Endothelial cell of umbilical vein (primary cell): ENCODE measurements at regions not wholly inside any gene's neighbourhood (a gene's known extent, or its start where the extent isn't known, plus 50 kb on each side); places are given as distances from the start of the nearest gene placed in this dataset.

Experiments
- BruUV-seq: library from RNA; stranded (reverse); fragments of 400-500 nt; replicated peaks from 2 replicates; lab custom pipeline; 2021; lab: Mats Ljungman, UMichigan
- CTCF ChIA-PET: fragments of 300-600, 350-600 bp; sonication (Branson Sonifier 250); formaldehyde crosslinking; loops from one replicate; lab custom pipeline; 2021; ENCODE audit warnings: antibody characterized with exemption, inconsistent platforms; lab: Charles Lee
- POLR2A ChIA-PET: fragments of 300-600, 350-600 bp; sonication (Branson Sonifier 250); formaldehyde crosslinking; loops from one replicate; lab custom pipeline; 2021; ENCODE audit warnings: antibody characterized with exemption, inconsistent platforms; lab: Charles Lee
- DNase-seq: peaks from one replicate; pipeline ENCODE4 v3.0.0-alpha.2; 2011; ENCODE audit warnings: low read depth, low spot score
- FAIRE-seq: peaks from 2 replicates; lab custom pipeline; 2011; peaks lifted over from hg19 to GRCh38; lab: Jason Lieb, UNC
- H2AFZ ChIP-seq: 2 replicates; pipeline ENCODE4 v1.6.0; 2012; ENCODE audit warnings: low read depth, low read length, control low read depth, inconsistent platforms
- H3K27ac ChIP-seq: 2 replicates; pipeline ENCODE4 v1.5.1; 2011; ENCODE audit warnings: low read depth, mild to moderate bottlenecking, control low read depth, low read length, moderate library complexity; ENCODE audit not compliant: insufficient read depth
- H3K27me3 ChIP-seq, 2 experiments: 2 replicates each; pipeline versions ENCODE4 v1.6.0 to v1.6.1; 2011; ENCODE audit warnings: low read length in 2 of 2, mixed read lengths in 1 of 2; ENCODE audit not compliant: control insufficient read depth in 2 of 2, insufficient read depth in 2 of 2
- H3K36me3 ChIP-seq, 2 experiments: 2 replicates in 1 of 2; 3 replicates in 1 of 2; pipeline ENCODE4 v1.5.1; 2011; ENCODE audit warnings: low read length in 2 of 2, mild to moderate bottlenecking in 1 of 2, moderate library complexity in 1 of 2; ENCODE audit not compliant: control insufficient read depth in 2 of 2, insufficient read depth in 2 of 2; ENCODE audit errors: extremely low read depth in 1 of 2
- H3K4me1 ChIP-seq: 3 replicates; pipeline ENCODE4 v1.5.1; 2011; ENCODE audit warnings: mild to moderate bottlenecking, low read length; ENCODE audit not compliant: control insufficient read depth, insufficient read depth; ENCODE audit errors: extremely low read depth
- H3K4me2 ChIP-seq: 2 replicates; pipeline ENCODE4 v1.6.1; 2011; ENCODE audit warnings: low read length, control low read depth, mixed read lengths; ENCODE audit not compliant: insufficient read depth
- H3K4me3 ChIP-seq, 3 experiments: fragments of 200-600 bp in 1 of 3; sonication (generic), shearing (Covaris generic) in 1 of 3; replicated peaks in 1 of 3; 2 replicates each; pipeline ENCODE4 v1.5.1; 2011 to 2016; ENCODE audit warnings: control low read depth in 3 of 3, low read length in 3 of 3, mild to moderate bottlenecking in 2 of 3, inconsistent platforms in 1 of 3, low read depth in 1 of 3, moderate library complexity in 1 of 3; ENCODE audit not compliant: insufficient read depth in 1 of 3
- H3K79me2 ChIP-seq: 2 replicates; pipeline ENCODE4 v1.6.0; 2012; ENCODE audit warnings: low read length, inconsistent platforms; ENCODE audit not compliant: control insufficient read depth, insufficient read depth
- H3K9ac ChIP-seq: replicated peaks from 2 replicates; pipeline ENCODE3; 2011; ENCODE audit warnings: low read length, control low read depth; ENCODE audit not compliant: insufficient read depth; ENCODE audit errors: extremely low read depth
- H3K9me1 ChIP-seq: replicated peaks from 3 replicates; pipeline ENCODE4 v1.6.0; 2011; ENCODE audit warnings: mild to moderate bottlenecking, low read length; ENCODE audit not compliant: control insufficient read depth, insufficient read depth; ENCODE audit errors: extremely low read depth
- H3K9me3 ChIP-seq: replicated peaks from 2 replicates; pipeline ENCODE4 v1.5.1; 2012; ENCODE audit warnings: low read length, inconsistent platforms; ENCODE audit not compliant: control insufficient read depth, insufficient read depth
- H4K20me1 ChIP-seq: replicated peaks from 2 replicates; pipeline ENCODE3; 2011; ENCODE audit warnings: mild to moderate bottlenecking, low read length; ENCODE audit not compliant: control insufficient read depth, insufficient read depth; ENCODE audit errors: extremely low read depth
- CTCF ChIP-seq, 2 donors: IDR thresholded peaks; 1 replicate in 1 of 2; 2 replicates in 1 of 2; pipeline ENCODE4 v1.5.1; 2011; ENCODE audit warnings: low read length in 2 of 2, mild to moderate bottlenecking in 2 of 2, moderate library complexity in 2 of 2, control low read depth in 1 of 2, inconsistent platforms in 1 of 2, low read depth in 1 of 2; ENCODE audit not compliant: insufficient read depth in 1 of 2; ENCODE audit errors: extremely low read depth in 1 of 2
- EZH2 ChIP-seq: IDR thresholded peaks from 2 replicates; pipeline ENCODE4 v1.6.1; 2012; ENCODE audit warnings: borderline replicate concordance, low read depth, mild to moderate bottlenecking, moderate library complexity, low read length, inconsistent platforms; ENCODE audit not compliant: severe bottlenecking
- FOS ChIP-seq: IDR thresholded peaks from 2 replicates; pipeline ENCODE4 v1.6.1; 2011; ENCODE audit warnings: mild to moderate bottlenecking, low read length, moderate library complexity, borderline replicate concordance; ENCODE audit not compliant: insufficient read depth
- GATA2 ChIP-seq: IDR thresholded peaks from 2 replicates; pipeline ENCODE4 v1.7.0; 2011; ENCODE audit warnings: low read depth, mild to moderate bottlenecking, moderate library complexity, mixed read lengths, low read length; ENCODE audit not compliant: insufficient read length, insufficient read depth
- JUN ChIP-seq: IDR thresholded peaks from 2 replicates; pipeline ENCODE4 v1.6.1; 2011; ENCODE audit warnings: borderline replicate concordance, low read depth; ENCODE audit not compliant: insufficient read length, insufficient read depth
- MAX ChIP-seq: IDR thresholded peaks from 2 replicates; pipeline ENCODE4 v1.6.1; 2011; ENCODE audit not compliant: insufficient read depth, insufficient read length
- MYC ChIP-seq: IDR thresholded peaks from one replicate; pipeline ENCODE4 v1.6.1; 2011; ENCODE audit warnings: mild to moderate bottlenecking, low read depth, low read length
- POLR2A ChIP-seq: IDR thresholded peaks from 2 replicates; pipeline ENCODE4 v1.6.1; 2012; ENCODE audit warnings: low read depth, mild to moderate bottlenecking, control low read depth, low read length
- POLR2AphosphoS5 ChIP-seq: IDR thresholded peaks from 2 replicates; pipeline ENCODE4 v1.6.1; 2012; ENCODE audit warnings: low read depth, mild to moderate bottlenecking, control low read depth, low read length, moderate library complexity; ENCODE audit not compliant: insufficient read depth
- dilution Hi-C: fragments of 300-500 bp; cut with MboI; formaldehyde crosslinking; loops from one replicate; pipeline ENCODE4 v1.15.0; 2019; ENCODE audit warnings: low sequenced_read_pairs; ENCODE audit not compliant: extremely low pct_ligation_motif_present
- intact Hi-C: fragments of 100-400 bp; cut with micrococcal nuclease; formaldehyde crosslinking; loops from one replicate; pipeline ENCODE4 v1.10.0; 2022

- no TSS peak for BruUV-seq
- POLR2A ChIA-PET, result no interaction called here
Measured at GRCh38 chr4:115418635-115419396, 305.4 kb upstream of the NDST4 start.

GRCh38 chr4:115396034-115396433, 282.6 kb upstream of the NDST4 start:
- no peak overlapping the region for H3K9ac ChIP-seq
- H3K4me1 ChIP-seq, result no peaks in the 10 kb centered on the region
- no peak overlapping the region for H3K27ac ChIP-seq
- DNase-seq, result no peak
- no peak overlapping the region for H3K4me3 ChIP-seq
- no peak for TF ChIP-seq POLR2AphosphoS5
- TF ChIP-seq JUN, result no peak
- no peak for TF ChIP-seq FOS
- TF ChIP-seq CTCF (IDR thresholded peaks at IDR 0.05; ENCODE audit: extremely low read depth in 1 of 2, insufficient read depth in 1 of 2, low read depth in 1 of 2, low read length in 2 of 2), result no peak
- TF ChIP-seq MYC, result no peak
- TF ChIP-seq POLR2A, result no peak
- TF ChIP-seq EZH2, result no peak
- no peak for TF ChIP-seq MAX
- no peak for TF ChIP-seq GATA2
- H3K36me3 ChIP-seq, result no peaks in the 10 kb centered on the region
- no peak for FAIRE-seq
- ChIA-PET POLR2A (no interaction called here), CTCF (no interaction called here)
- no peaks in the 10 kb centered on the region for H3K79me2 ChIP-seq
- peaks cover 4% of the 10 kb centered on the region for H3K9me3 ChIP-seq
- H3K4me2 ChIP-seq, result no peak overlapping the region
- dilution Hi-C loops (no loop called here), intact Hi-C loops (no loop called here)
- H3K27me3 ChIP-seq, result no peaks in the 10 kb centered on the region
- no peak overlapping the region for H2AFZ ChIP-seq
- H3K9me1 ChIP-seq, result no peaks in the 10 kb centered on the region
- no peaks in the 10 kb centered on the region for H4K20me1 ChIP-seq
- BruUV-seq, result no TSS peak

More at GRCh38 chr4:115418635-115419396, 305.4 kb upstream of the NDST4 start:
- H2AFZ ChIP-seq, result no peak overlapping the region
- no peak overlapping the region for H3K9ac ChIP-seq
- H3K27me3 ChIP-seq, result no peaks in the 10 kb centered on the region
- H3K4me2 ChIP-seq, result no peak overlapping the region
- TF ChIP-seq POLR2AphosphoS5, result no peak
- no peak for FAIRE-seq
- CTCF ChIA-PET, result no interaction called here
- DNase-seq, result no peak
- no peaks in the 10 kb centered on the region for H3K4me1 ChIP-seq
- H3K9me1 ChIP-seq, result no peaks in the 10 kb centered on the region
- no peaks in the 10 kb centered on the region for H4K20me1 ChIP-seq
- intact Hi-C loops, result no loop called here
- H3K9me3 ChIP-seq, result peaks cover 6% of the 10 kb centered on the region
- dilution Hi-C loops, result no loop called here
- H3K27ac ChIP-seq, result no peak overlapping the region
- H3K79me2 ChIP-seq, result no peaks in the 10 kb centered on the region
- H3K36me3 ChIP-seq, result no peaks in the 10 kb centered on the region
- H3K4me3 ChIP-seq, result no peak overlapping the region
